TTC549 (cell line): ENCODE measurements at regions not wholly inside any gene's neighbourhood (a gene's known extent, or its start where the extent isn't known, plus 50 kb on each side); places are given as distances from the start of the nearest gene placed in this dataset.

Source experiments
- FAIRE-seq: peaks from 2 replicates; lab custom pipeline; 2012; peaks lifted over from hg19 to GRCh38; lab: Jason Lieb, UNC

DNA sequence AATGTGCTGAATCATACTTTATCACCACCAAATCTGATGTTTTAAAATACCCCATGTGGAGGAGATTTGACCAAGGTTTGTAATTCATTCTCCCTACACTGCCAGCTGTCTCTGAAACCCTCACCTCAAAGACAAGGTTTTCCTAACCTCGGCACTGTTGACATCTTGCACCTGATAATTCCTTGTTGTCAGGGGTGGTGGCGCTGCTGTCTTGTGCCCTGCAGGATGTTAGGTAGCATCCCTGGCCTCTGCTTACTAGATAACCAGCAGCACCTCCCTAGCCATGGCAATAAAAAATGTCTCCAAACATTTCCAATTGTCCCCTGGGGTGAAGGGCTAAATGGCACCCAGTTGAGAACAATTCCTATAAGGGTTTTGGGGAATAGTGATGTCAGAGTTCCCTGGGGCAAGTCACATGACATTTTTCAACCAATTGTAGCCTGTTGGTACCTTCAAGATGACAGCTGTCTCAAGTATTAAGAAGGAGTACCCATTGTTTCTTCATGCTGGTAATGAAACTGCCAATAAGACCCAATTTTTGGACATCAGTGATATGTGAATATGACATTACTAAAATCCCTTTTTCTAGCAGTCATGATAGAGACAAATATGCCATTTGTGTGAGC is 160.6 kb upstream of the PLCXD3 start:
- FAIRE-seq = no peak

GRCh38 chr5:41670216-41670615 is 159.8 kb upstream of the PLCXD3 start:
- FAIRE-seq = no peak

DNA sequence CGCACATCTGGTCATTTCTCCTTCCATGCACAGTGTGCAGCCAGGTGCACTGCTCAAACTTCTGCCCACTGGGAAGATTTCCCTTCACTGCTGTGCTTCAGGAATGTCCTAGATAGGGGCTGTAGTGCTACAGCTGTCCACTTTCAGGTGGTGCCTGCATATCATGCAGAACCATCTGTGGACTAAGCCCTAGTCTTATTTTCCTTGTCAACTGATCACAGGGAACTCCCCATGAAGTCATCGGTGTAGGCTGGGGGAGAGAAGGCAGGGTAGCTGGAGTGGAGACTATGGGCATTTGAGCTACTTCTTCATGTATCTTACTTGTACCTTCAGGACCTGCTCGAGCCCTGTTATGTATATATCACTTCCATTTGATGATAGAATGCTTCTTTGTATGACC is 150.9 kb upstream of the PLCXD3 start:
- no peak for FAIRE-seq

- FAIRE-seq = no peak
Observed at GRCh38 chr5:41656597-41656996, 146.2 kb upstream of the PLCXD3 start.

GRCh38 chr5:41650131-41650530 is 139.7 kb upstream of the PLCXD3 start:
- no peak for FAIRE-seq

DNA sequence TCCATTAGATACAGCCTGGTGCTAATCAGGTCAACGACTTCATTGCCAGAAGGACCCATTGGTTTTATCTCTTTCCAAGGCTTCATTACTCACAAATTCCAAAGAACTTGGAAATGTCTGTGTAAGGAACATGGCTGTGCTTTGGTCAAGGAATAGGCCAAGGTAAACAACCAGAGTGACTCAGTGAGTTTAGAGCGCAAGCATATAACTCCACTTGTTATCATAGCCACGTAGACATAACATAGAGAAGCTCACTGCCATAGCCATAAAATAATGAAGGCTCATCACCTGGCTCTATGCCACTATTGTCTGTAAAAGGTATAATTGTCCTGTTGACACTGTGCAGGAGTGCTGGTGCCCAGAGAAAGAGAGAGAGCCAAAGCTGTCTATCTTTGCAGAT is 139.3 kb upstream of the PLCXD3 start:
- FAIRE-seq = no peak

GRCh38 chr5:41648996-41649395 is 138.6 kb upstream of the PLCXD3 start:
- FAIRE-seq = no peak

DNA sequence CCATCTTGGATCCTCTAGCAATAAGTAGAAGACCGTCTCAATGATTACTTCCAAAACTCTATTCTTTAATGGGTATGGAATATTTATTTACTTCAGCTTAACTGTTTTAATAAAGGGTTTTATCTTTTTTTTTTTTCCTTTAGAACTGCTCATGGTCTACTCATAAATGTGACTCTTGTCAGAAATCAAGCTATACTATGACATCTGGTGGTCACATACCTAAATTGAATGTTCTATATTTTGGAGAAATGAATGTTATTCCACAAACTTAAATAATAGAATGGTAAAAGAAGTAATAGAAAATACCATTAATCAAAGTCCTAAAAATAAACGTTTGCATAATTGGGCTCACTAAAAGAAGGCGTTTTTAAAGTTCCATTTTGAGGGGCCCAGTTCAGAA is 131.2 kb upstream of the PLCXD3 start:
- peak; percentile 23 for FAIRE-seq

- no peak for FAIRE-seq
Observed at GRCh38 chr5:41638685-41639084, 128.3 kb upstream of the PLCXD3 start.

GRCh38 chr5:41637869-41638268 is 127.5 kb upstream of the PLCXD3 start:
- no peak for FAIRE-seq

- FAIRE-seq = no peak
Observed at GRCh38 chr5:41637424-41637823, 127.0 kb upstream of the PLCXD3 start.

DNA sequence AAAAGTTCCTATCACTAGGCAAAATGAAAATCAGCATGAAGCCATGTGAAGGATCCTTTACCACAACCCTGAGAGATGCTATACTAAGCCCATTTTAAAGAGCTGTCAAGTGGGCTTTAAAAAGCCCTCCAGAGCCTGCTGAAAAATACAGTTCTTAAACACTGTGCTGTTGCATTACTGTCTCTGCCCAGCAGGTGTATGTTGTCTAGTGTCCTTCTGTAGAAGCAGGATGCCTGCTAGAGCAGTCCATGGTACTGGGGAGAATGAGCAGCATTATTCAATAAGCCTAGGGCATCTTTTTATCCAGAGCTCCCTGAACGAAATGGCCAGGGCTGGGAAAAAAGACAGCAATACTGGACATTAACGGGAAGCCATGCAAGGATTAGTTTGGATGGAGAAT is 126.2 kb upstream of the PLCXD3 start:
- FAIRE-seq = no peak

- no peak for FAIRE-seq
Observed at GRCh38 chr5:41629897-41630296, 119.5 kb upstream of the PLCXD3 start.

DNA sequence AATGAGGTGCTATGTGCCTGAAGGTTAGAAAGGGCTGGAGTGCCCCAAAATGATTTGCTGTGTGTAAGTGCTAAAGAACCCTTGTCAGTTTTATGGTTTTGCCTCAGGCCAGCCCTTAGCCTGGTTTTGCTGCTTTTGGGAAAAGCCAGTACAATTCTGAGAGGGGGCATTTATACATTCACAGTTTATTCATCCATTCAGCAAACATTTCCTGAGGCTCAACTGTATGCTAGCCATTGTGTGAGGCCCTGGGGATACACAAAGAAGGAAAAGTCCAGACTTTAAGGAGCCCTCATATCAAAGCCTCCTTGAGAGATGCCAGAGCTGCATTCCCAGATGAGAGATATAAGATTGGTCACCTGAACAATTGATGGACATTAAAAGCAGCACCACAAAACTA is 115.2 kb upstream of the PLCXD3 start:
- no peak for FAIRE-seq

- FAIRE-seq = no peak
Observed at GRCh38 chr5:41621420-41621819, 111.0 kb upstream of the PLCXD3 start.

GRCh38 chr5:41617843-41618515 is 107.6 kb upstream of the PLCXD3 start:
- FAIRE-seq = no peak

- no peak for FAIRE-seq
Observed at GRCh38 chr5:41610386-41610785, 100.0 kb upstream of the PLCXD3 start.

DNA sequence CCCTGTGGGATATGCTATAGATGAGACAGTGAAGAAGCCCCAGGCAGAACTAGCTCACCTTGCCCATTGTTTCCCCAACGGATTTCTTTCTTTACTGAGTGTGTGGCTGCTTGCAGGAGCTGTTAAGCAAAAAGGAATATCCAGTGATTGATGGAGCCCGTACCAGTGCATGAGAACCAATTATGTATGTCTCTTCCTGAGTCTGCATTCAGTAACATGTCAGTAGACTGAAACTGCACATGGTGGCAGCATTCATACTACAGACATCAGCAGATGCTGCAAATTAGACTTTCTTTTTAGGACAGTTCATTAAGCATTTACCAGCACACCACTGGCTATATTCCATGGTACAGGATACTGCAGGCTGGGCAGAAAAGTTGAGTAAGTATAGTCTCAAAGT is 90.3 kb upstream of the PLCXD3 start:
- no peak for FAIRE-seq

- no peak for FAIRE-seq
Observed at GRCh38 chr5:41598011-41598410, 87.6 kb upstream of the PLCXD3 start.

DNA sequence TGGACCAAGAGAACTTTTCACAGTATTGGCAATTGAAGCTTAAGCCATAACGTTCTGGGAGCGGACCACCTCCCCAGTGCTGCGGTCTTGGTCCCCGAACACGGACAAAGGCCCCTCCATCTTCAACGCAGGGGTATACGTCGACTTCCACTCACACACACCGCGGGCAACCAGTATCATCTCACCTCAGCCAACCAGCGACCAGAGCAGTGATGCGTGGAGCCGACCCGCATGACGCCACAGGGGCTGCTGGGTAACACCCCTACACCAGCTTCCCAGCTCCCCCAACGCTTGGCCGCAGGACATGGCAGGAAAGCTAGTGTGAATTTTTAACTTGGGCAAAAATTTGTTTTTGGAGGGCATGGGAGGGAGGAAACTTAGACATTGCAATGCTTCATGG is 77.3 kb upstream of the PLCXD3 start:
- no peak for FAIRE-seq

DNA sequence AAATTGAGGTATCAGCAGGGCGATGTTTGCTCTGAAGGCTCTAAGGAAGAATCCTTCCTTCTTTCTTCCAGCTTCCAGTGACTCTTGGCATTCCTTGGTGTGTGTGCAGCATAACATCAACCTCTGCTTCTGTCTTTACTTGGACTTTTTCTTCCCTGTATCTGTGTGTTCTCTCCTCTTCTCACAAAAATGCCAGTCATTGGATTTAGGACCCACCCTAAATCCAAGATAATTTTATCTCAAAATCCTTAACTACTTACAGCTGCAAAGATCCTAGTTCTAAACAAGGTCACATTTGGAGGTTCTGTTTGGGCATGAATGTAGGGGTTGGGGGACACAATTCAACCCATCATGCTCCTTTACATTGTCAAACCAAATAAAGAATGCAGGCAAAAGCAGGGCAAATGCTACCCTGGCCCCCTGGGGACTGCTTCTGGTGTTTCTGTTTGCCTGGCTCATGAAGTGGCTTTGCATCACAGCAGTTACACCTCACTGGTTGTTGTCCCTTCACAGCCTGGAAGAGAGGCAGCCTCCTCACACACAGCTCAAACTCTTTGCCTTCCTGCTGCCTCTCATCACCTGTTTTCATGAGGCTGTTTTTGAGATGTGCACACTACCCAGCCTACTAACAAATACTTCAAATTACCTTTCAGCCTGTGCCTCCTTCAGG is 64.8 kb upstream of the PLCXD3 start:
- FAIRE-seq = no peak

DNA sequence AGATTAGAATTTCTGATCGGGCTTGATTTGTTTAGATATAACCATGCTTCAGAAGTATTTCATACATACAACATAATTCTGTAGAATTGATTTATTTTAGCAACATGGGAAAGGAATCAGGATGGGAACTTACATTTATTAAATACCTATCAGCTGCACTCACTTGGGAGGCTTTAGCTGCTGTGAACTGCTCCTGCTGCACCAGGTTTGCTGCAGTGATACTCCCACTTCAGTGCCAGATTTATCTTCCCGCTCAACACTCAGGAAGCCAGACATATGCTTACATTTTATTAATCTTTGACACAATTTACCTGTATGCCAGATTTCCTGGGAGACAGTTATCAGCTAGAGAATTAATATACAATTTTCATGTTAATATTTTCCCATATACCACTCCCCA is 64.0 kb upstream of the PLCXD3 start:
- no peak for FAIRE-seq
